C4-2B (cell line): ENCODE measurements at regions not wholly inside any gene's neighbourhood (a gene's known extent, or its start where the extent isn't known, plus 50 kb on each side); places are given as distances from the start of the nearest gene placed in this dataset.

Experiments
- CTCF ChIP-seq: fragments of 450-650 bp; conservative IDR thresholded peaks from 2 replicates; pipeline ENCODE4 v1.5.1; 2017; ENCODE audit warnings: mild to moderate bottlenecking
- ZFX ChIP-seq: fragments of 450-650 bp; IDR thresholded peaks from 2 replicates; pipeline ENCODE4 v1.6.1; 2017

- no peak for TF ChIP-seq CTCF
- no peak for TF ChIP-seq ZFX
These were observed 116.6 kb upstream of the CDC42BPA start for GRCh38 chr1:227434808-227435444.
